Activated CD4-positive, alpha-beta T cell treated with anti-CD3 and anti-CD28 coated beads, Interleukin-2, amount 50 U/mL, for 16 hours (primary cell): ENCODE measurements at regions not wholly inside any gene's neighbourhood (a gene's known extent, or its start where the extent isn't known, plus 50 kb on each side); places are given as distances from the start of the nearest gene placed in this dataset.
"Not testable (repeated sequence)": the region's sequence is repeated elsewhere in the genome, so short reads cannot be mapped to it uniquely, and the experiment has no call there.

ENCODE experiments used
- DNase-seq: peaks from one replicate; pipeline ENCODE4 v3.0.0-alpha.2; 2020

DNA sequence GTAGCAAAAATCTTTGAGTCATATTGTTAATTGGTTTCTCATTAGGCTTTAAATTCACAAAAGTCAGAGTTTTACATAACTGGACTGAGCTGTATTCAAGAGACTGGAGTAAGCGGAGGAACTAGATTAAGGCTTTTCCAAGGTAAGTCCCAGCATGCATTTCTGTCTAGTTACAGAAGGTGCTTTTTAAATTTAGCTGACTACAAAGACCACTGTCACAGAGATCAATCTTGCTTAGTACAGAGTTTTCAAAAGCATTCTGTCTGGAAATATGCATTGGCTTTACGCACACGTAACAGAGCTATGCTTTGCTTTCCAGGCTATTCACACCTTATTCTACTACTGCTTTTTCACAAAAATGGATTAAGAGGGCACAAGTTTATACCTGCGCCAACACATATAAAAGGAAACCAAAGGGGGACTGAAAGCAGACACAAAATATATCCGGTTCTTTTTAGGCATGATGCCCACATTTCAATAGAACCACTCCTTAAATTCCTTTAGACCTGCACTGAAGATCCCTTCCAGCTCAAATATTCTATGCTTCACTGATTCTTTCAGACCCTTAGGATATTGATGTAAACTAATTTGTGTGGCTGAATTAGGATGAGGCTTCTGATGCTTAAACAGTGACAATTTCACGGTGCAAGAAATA is 560.7 kb upstream of the CRIM1 start:
- DNase-seq, result no peak

DNA sequence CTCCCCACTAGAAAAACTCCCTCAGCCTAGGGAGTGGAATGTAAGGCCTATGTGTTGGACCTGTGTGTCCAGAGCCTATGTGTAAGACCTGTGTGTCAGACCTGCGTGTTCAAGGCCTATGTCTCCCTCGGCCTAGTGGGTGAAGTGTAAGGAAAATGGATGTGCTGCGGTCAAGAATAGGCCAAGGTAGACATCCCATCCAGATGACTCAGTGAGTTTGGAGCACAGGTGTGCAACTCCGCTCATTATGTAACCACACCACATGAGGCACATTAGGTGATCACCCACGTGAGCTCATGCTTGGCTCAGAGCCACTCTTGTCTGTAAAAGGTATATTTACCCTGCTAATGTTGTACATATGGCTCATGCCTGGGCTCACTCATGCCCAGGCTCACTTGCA is 565.3 kb upstream of the CRIM1 start:
- DNase-seq, result no peak

DNA sequence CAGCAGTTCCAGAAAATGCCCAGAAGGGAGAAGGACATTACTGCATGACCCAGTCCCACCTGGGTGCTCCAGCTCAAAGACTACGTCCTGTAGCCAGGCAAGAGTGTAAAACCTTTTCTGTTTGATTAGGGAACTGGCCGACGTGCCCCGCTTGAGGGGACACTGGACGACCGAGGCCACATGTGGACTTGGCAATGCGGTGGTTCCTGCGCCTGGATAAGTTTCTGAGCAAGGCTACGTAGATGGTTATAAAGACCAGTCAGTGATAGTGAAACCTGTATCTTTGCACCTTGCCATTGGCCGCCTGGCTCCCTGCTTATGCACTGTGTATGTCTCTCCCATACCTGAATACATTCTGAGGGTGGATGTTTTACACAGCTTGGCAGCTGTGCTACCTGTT is 567.0 kb upstream of the CRIM1 start:
- no peak for DNase-seq

DNA sequence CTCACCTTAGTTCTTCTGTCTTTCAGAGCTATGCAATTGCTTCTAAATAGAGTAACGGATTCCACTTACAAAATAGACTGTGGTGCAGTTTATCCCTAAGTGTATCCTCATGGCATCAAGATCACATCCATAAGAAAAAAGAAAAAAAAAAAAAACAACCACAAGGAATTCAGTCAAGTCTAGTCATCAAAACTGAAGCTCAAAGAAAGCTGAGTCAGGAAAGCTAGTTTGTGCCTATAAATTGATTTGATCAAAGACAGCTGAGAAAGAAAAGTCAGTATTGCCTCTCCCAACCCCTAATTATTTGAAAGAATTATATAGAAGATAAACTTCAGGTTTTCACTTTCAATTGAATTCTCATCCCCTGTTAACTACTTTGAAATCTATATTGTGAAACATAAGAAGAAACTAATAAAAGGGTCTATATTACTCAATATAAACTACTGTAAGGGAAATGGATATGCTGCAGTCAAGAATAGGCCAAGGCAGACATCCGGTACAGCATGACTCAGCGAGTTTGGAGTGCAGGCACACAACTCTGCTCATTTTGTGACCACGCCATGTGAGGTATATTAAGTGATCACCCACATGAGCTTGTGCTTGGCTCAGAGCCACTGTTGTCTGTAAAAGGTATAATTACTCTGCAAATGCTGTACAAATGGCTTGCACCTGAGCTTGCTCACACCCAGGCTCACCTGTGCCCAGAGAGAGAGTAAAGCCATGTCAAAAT is 568.1 kb upstream of the CRIM1 start:
- peak; percentile 1 for DNase-seq

DNA sequence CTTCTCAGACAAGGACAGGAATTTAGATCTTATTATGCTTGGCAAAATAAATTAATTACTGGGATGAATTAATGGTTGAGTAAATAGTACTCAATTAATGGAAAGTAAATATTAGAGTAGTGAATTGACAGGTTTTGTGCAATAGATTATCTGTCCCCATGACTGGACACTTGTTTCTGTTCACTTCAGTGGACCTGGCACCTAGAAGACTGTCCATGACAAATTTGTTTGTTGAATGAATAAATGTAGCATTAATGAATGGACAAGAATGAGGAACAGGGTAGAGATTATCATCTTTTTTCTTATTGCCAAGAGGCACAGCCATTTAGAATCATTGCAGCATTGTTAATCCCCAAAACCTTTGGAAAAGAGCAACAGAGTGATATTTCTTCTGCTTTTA is 570.0 kb upstream of the CRIM1 start:
- no peak for DNase-seq

DNA sequence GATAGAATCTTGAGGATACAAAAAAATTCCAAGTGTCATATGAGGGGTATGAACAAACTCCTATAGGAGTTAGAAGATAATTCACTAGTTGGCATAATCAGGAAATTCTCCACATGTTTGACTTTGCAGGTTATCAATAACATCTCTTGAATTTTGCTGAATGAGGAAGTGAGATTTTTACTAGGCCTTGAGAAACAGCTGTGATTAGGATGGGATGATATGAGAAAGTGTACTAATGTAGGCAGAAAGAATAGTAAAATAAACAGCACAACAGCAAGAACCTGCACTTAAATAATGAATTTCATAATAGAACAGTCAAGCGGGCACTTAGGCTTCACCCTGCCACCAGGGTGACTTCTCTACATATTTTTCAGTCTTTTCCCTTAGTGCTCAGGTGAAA is 570.8 kb upstream of the CRIM1 start:
- DNase-seq, result no peak

DNA sequence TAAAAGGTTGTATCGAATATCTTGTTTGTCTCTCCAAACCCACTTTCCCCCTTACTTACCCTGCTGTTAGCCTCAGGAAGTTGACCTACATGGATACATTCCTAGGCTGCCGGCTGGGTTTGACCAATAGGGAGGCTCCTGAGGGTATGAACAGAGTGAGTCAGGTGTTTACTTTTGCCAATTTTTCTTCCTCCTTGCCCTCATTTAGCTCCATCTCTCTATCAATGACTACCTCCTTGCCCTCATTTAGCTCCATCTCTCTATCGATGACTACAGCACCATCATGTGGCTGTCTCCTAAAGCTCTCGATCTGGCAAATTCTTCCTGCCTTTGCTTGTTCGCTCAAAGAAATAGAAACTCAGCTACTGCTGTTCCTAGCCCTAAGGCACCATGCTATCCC is 571.9 kb upstream of the CRIM1 start:
- DNase-seq, result no peak

DNA sequence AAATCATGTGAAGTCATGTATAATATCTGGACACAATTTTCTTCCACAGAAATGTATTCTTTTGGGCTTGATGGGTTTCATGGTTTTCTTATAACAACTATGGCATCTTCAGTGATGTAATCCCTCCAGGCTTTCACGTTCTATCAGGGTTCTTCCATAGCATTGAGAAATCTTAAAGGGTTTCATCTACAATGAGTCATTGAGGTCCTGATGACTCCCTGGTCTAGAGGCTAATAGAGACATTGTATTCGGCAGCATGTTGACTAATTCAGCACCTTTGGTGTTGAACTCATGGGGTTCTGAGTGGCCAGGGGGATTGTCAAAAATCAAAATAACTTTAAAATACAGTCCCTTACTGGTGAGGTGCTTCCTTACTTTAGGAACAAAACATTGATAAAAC is 614.0 kb upstream of the CRIM1 start:
- DNase-seq, result no peak

DNA sequence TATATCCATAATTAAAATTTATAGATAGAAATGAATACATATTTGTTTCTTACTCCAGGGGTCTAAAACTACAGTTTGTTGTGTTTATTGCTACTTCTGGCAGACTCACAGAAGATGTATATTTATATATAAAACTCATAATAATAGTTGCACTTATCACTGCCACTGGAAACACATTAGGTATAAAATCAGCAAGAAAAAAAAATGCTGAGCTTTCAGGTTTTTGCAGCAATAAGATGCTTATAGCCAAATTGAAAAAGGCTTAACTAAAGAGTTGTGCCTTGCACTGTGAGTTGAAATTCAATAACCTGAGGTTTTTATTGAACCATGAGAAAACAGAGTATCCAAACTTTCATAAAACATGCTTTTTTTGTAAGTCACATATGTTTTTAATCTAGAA is 623.9 kb upstream of the CRIM1 start:
- DNase-seq, result no peak

DNA sequence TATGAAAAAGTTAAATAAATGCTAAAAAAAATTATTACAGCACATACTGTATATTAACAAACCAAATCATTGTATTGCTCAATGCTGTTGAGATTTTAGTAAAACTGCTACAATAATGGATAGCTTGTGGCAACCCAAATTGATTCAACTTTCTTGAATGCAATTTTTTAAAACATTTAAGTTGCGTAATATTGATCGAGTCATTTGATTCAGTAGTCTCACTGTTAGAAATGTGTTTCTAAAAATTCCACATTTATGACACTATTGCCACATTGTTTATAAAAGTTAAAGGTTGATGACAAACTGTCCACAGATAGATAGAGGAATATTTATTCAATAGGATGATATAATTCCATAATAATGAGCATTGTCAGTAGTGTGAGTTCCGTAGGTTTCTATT is 640.7 kb upstream of the CRIM1 start:
- DNase-seq, result no peak

DNA sequence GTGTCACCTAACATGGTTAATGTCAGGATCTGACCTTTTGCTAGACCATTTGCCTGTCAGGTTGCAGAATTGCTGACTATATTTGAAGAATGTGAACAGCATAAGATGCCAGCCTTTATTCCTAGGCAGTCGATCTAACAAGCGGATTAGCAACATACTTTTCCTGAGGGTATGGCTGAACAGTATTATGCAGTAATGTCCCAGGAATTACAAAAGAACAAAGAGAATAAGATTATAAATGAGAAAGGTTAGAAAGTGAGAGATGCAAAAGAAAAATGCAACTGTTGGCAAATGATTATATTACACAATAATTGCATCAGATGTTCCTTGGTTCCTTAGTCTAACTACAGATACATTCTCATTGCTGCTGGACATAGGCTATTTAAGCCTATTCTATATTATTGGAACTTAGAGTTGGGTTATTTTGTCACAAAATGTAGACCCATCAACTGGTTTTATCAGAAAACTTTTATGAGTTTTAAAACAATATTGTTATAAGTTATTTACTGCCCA is 647.1 kb upstream of the CRIM1 start:
- DNase-seq, result no peak

DNA sequence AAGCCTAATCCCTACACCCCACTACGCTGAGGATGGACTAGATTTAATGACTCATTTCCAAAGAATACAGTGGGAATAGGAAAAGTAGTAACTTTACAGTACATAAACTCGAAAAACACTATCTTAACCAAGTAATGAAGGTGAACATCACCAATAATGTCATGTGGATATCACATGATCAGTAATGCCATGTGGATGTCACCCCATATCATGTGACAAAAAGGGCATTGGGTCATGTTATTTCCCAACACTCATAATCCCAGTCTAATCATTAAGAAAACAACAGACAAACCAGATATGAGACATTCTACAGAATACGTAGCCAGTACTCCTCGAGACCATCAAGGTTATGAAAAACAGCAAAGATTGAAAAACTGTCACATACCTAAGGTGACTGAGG is 667.3 kb upstream of the CRIM1 start:
- no peak for DNase-seq

DNA sequence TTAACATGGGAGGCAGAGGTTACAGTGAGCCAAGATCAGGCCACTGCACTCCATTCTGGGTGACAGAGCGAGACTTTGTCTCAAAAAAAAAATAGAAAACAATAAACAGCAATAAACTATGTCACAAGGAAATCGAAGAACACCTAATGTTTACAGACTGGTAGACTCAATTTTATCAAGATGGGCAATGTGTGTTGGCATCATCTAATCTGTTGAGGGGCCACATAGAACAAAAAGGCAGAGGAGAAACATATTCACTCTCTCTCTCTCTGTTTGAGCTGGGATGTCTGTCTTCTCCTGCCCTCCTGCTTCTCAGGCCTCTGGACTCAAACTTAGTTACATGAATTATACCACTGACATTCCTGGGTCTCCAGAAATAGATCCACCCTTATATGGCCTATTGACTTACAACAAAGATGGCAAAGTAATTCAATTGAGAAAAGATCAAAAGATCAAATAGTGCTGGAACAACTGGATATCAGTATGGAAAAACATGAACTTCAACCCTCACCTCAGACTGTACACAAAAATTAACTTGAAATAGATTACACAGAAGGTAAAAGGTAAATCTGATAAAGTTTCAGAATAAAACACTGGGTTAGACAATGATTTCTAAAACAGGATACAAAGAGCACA is 703.8 kb upstream of the CRIM1 start:
- DNase-seq, result no peak

DNA sequence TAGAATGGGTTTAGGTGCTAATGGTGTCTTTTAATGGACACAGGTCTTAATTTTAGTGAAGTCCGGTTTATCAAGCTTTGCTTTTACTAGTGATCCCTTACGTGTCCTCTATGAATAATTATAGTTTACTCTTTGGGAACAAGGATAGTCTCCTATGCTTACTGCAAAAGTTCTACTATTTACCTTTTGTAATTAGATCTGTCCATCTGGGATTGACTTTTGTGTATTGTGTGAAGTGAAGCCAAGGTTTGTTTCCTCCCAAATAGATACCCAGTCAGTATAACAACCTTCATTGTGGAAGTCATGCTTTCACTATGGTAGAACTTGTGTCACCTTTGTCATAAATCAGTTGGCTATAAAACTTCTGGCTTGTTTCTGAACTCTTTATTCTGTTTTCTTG is 740.9 kb upstream of the CRIM1 start:
- no peak for DNase-seq

DNA sequence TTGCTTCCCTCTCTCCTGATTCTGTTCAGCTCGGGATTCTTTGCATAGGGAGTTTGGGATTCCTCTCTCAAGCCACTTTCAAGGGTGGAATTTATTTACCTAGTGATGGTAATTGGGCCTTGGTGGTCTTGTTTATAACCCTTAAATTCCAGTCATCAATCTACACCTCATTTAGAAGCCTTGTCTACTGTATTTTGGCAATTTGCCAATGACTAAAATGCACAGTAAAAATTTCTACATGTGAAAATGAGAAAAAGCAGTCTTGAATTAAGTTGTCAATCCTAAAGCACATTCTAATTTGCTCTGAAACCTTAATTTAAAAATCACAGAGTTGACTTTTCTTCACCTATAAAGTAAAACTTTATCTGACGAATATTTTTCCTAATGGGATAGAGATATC is 749.2 kb upstream of the CRIM1 start:
- no peak for DNase-seq

DNA sequence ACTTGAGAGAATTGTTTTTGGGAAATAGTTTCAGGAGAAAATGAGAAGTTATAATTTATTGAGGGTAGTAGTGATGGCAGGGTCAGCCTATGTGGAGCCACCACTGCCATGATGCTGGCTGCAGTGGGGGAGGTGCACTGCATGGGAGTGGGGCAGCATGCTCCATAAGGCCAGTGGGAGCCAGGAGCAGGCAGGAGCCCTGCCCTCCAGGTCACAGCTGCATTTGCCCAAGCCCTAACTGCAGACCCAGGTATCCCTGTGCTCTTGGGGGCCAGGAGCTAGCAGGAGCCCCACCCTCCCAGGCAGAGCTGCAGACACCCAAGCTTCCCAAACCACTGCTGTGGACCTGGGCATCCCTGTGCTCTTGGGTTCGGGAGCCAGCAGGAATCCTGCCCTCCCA is 757.3 kb upstream of the CRIM1 start:
- DNase-seq, result no peak

DNA sequence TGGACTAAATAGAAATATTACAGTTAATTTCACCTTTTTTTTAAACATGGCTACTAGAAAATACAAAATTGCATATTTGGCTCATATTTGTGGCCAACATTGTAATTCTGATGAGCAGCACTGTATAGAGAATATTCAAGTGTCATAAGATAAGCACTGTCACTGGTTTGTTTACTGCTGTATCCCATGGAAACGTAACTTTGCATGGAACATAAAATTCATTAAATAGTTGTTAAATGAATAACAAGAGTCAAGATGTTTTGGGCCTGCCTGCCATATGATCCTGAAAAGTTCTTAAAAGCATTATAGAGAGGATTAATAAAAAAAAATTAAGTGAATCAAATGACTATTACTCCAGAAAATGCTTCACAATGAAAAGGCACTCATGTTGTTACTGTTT is 763.7 kb upstream of the CRIM1 start:
- no peak for DNase-seq

DNA sequence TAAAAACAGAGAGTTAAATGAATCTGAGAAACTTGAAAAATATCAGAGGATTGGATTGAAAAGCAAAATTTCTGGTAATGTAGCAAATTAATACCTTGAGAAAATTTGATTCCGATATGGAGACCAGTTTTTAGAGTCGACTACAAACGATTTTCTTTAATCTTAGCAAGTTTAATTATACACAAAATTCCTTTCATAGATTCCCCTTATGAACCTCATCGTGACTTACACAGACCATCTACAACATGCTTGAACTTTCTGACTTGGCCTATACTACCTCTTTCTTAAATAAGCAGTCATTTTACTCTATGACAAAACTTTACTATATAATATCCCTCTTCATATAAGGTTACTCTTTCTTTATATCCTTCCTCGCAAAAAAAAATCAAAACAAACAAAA is 769.6 kb upstream of the CRIM1 start:
- DNase-seq, result no peak

DNA sequence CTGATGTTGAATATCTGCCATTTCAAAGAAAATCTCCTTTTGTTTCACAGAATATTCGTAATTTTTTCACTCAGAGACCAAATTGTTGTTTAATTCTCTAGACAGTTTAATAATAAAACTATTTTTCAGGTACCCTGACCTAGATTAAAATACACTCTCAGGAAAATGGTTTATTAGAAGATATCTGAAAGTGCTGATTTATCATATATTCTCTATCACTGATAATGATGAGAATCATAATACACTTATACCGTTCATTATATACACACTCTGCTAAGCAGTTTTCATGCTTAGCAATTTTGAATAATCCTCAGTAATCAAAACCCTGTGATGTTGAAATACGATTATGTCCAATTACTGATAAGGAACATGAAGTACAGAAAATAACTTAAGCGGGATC is 772.9 kb upstream of the CRIM1 start:
- DNase-seq, result no peak

DNA sequence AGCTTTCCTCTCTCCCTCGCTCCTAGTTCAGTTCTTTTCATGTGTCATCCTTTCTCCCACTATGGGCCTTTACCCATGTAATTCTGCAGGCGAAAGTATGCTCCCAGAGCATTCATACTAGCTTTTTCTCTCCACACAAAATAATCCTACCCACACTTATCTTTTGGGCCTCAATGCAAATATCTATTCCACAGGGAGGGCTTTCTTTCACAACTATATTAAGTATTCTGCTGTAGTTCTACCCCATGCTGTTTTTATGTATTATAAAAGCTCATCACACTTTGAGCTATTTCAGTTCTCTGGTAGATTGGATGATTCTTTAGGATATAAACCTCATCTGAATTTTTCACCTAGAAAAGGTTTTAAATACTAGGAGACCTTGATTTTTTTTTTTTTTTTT is 774.6 kb upstream of the CRIM1 start:
- DNase-seq, result no peak

DNA sequence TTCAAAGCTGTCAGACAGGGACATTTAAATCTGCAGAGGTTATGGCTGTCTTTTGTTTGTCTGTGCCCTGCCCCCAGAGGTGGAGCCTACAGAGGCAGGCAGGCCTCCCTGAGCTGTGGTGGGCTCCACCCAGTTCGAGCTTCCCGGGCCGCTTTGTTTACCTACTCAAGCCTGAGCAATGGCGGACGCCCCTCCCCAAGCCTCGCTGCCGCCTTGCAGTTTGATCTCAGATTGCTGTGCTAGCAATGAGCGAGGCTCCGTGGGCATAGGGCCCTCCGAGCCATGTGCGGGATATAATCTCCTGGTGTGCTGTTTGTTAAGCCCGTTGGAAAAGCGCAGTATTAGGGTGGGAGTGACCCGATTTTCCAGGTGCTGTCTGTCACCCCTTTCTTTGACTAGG is 787.0 kb upstream of the CRIM1 start:
- not testable (repeated sequence) for DNase-seq

DNA sequence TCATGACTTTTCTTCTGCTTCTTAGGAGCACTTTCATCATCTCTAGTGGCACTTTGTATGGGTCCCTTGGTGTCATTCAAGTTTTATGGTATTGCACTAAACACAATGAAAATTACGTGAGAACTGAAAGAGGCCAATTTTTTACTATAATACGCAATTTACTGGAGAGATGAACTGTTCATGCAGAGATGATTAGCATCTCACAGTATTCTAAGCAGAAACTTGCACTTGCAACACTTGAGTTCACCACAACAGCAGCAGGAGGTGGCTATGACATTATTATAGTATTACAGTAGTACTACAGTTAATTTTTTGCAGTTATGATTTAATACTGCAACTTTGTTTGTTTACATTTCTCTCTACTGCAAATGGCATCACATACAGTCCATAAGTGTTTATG is 793.1 kb upstream of the CRIM1 start:
- DNase-seq, result no peak

DNA sequence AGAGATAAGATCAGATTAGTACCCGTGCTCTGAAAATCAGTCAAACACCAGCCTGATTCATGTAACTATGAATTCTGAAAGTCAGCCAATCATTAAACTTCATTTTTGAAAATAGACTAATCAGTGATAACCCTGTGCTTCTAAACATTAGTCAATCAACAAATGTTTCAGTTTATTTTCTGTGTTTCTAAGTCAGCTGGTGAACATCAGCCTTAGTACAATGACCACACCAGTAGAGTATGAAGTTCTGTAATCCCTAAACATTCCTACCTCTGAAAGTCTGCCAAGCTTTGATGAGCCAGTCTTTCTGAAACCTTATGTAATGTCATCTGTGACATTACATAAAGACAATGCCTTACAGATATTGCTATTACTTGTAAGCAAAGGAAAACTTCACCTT is 807.4 kb upstream of the CRIM1 start:
- DNase-seq, result no peak

DNA sequence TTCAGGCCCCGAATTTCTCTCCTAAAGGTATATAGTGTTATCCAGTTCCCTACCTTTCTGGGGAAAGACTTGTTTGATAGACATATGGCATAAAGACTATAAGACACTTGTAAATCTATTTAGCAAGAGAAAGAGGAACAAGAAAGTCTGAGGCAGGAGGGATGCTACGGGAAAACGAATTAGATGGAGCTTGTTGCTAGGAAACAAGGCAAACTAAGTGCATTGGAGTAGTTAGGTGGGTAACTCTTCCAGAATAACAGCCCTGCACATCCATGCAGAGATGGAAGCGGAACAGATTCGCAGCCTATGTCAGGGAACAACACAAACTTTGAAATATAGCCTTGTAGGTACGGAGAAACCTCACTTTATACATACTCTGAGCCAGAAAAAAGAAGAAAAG is 810.3 kb upstream of the CRIM1 start:
- DNase-seq, result no peak
